ENCODE measurements at regions not wholly inside any gene's neighbourhood (a gene's known extent, or its start where the extent isn't known, plus 50 kb on each side); places are given as distances from the start of the nearest gene placed in this dataset.

DNA sequence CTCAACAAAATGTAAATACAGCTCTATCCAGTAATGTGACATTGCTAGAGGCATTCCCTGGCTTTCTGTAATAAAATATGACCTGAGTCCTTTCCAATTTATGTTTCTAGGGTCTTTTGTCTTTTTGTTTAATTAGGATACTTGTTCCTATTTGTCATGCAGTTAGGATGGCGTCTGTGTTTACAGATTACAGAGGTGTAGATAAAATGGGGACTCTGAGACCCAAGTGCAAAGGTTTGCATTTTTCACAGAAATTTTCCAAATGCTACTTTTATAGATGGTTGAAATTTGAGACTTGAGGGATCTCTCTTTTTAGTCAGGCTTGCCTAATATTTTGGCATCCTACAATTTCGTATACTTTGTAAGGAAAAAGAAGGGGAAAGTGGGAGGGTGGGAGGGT, 332.4 kb downstream of the PTEN start:
- Mint-ChIP-seq H3K4me3 (no peak overlapping the region), H3K27ac (ENCODE audit: low read depth) (no peak overlapping the region), H3K4me1 (peaks cover 43% of the 10 kb centered on the region), H3K27me3 (no peaks in the 10 kb centered on the region), H3K36me3 (ENCODE audit: insufficient read depth) (no peaks in the 10 kb centered on the region), H3K9me3 (no peaks in the 10 kb centered on the region)
- DNase-seq (ENCODE audit: low spot score in 2 of 2) = no peak
- ATAC-seq (replicated peaks; ENCODE audit: extremely low read depth, poor library complexity, severe bottlenecking) = no peak

DNA sequence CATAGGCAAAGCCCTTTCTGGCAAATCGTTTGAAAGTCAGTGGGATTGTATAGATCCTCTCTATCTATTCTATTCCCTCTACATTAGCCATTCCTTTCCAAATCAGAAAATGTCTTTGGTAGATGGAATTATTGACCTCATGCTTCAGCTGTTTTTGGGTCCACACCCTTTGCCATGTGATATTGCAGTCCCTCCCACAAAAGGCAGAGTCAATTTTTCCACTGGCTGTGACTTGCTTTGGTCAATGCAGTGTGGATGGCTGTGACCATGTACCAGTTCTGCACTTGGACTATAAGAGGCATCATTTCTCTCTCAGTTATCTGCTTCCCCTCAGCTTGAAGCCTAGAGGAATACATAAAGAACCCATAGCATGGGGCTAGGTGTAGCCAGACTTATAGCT, 332.9 kb downstream of the PTEN start:
- Mint-ChIP-seq H3K27me3 (no peaks in the 10 kb centered on the region), H3K27ac (ENCODE audit: low read depth) (no peak overlapping the region), H3K4me3 (no peak overlapping the region), H3K36me3 (ENCODE audit: insufficient read depth) (no peaks in the 10 kb centered on the region), H3K4me1 (peaks cover 43% of the 10 kb centered on the region), H3K9me3 (no peaks in the 10 kb centered on the region)
- DNase-seq (ENCODE audit: low spot score in 2 of 2) (no peak), ATAC-seq (replicated peaks; ENCODE audit: extremely low read depth, poor library complexity, severe bottlenecking) (no peak)

DNA sequence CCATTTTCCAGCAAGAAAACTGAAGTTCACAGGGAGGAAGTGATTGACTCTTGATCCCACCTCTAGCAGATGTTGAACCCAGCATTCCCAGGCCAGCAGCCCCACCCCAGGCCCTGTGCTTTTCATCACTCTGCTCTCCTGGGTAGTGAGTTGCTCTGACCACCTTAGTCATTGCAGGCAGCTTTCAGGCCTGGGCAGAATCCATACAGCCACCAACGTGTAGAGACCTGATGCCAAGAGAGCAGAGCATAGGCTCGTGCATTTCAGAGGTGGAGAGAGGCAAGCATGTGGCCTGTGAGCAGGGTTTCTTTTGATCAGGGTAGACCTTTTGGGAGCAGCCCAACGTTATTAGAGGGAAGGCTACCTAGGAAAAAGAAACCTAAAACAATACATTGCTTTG, 334.6 kb downstream of the PTEN start:
- no peaks in the 10 kb centered on the region for H3K9me3 Mint-ChIP-seq
- no peaks in the 10 kb centered on the region for H3K36me3 Mint-ChIP-seq (ENCODE audit: insufficient read depth)
- H3K4me1 Mint-ChIP-seq = peaks cover 37% of the 10 kb centered on the region
- no peak overlapping the region for H3K27ac Mint-ChIP-seq (ENCODE audit: low read depth)
- ATAC-seq (replicated peaks; ENCODE audit: extremely low read depth, poor library complexity, severe bottlenecking) (no peak), DNase-seq (ENCODE audit: low spot score in 2 of 2) (no peak)
- no peaks in the 10 kb centered on the region for H3K27me3 Mint-ChIP-seq
- H3K4me3 Mint-ChIP-seq = no peak overlapping the region

DNA sequence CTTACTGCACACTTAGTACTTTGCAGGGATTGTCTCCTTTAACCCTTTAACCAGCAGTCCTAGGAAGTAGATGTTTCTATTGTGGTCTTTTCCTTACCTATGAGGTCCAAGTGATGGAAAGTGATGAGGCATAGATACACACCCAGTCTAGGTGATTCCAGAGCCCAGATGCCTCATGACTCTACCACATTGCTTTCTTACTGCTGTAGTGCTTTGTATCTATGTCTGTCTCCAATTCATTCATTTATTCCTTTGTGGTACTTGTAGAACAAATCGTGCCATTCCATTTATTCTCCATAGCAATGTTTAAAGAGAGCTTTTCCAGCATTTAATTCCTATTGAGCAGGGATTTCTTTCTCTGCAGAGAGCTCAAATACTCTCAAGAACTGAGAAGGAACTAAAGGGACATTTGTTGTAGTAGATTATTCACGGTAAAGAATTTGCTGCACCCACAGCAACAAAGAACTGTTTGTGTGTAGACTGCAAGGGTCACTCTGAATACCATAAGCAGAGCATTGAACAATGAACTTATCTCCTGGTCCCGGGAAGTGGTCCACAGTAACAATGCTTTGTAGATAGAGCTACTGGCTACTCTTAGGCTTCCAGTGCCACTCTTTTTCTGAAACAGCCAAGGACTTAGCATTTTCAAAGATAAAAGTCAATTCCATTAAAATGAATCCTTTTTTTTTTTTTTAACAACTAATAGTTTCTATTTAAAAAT, 337.0 kb downstream of the PTEN start:
- no peaks in the 10 kb centered on the region for H3K36me3 Mint-ChIP-seq (ENCODE audit: insufficient read depth)
- ATAC-seq (replicated peaks; ENCODE audit: extremely low read depth, poor library complexity, severe bottlenecking) (no peak), DNase-seq (ENCODE audit: low spot score in 2 of 2) (no peak)
- H3K4me1 Mint-ChIP-seq = peaks cover 14% of the 10 kb centered on the region
- no peak overlapping the region for H3K4me3 Mint-ChIP-seq
- no peak overlapping the region for H3K27ac Mint-ChIP-seq (ENCODE audit: low read depth)
- H3K27me3 Mint-ChIP-seq = no peaks in the 10 kb centered on the region
- no peaks in the 10 kb centered on the region for H3K9me3 Mint-ChIP-seq

DNA sequence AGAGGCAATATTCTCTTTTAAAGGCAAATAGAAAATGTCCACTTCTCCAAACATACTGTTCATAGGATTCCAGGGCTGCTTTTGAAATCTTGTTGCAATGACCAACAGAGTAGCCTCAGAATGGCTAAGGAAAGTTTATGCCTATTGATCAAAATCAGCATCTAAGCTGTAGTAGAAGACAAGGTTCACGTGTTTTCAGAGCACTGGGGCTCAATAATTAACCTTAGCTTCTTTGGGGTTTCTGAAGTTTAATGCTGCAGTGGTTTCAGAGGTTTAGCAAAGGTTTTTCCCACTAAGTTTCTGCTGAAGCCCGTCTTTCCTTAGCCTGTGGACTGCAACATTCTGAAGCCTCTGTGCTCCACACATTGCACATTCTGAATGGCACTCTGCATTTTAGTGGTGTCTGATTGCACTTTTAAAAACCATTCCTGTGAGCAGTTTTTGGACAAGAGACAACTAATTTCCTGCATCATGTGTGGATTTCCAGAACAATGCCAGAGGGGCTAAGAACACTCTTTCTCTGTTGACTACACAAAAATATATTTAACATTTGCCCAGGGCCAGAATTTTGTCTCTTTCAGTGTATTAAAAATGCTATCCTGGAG, 342.5 kb downstream of the PTEN start:
- Mint-ChIP-seq H3K36me3 (ENCODE audit: insufficient read depth) (no peaks in the 10 kb centered on the region), H3K4me3 (no peak overlapping the region), H3K9me3 (no peaks in the 10 kb centered on the region), H3K27me3 (no peaks in the 10 kb centered on the region), H3K27ac (ENCODE audit: low read depth) (no peak overlapping the region), H3K4me1 (no peaks in the 10 kb centered on the region)
- ATAC-seq (replicated peaks; ENCODE audit: extremely low read depth, poor library complexity, severe bottlenecking) (no peak), DNase-seq (ENCODE audit: low spot score in 2 of 2) (no peak)

DNA sequence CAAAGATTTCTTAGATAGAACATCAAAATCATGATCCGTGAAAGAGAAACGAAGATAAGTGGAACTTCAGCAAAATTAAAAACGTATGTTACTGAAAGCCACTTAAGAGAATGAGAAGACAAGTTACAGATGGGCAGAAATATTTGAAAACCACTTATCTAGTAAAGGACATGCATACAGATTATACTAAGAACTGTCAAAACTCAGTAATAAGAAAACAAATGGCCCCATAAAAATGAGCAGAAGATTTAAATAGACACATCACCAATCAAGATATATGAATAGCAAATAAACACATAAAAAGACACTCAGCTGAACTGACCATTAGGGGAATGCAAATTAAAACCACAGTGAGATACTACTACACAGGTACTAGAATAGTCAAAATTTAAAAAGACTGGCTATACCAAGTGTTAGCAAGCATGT, 343.7 kb downstream of the PTEN start:
- H3K4me1 Mint-ChIP-seq = no peaks in the 10 kb centered on the region
- DNase-seq (ENCODE audit: low spot score in 2 of 2) (no peak), ATAC-seq (replicated peaks; ENCODE audit: extremely low read depth, poor library complexity, severe bottlenecking) (no peak)
- no peak overlapping the region for H3K4me3 Mint-ChIP-seq
- H3K9me3 Mint-ChIP-seq = no peaks in the 10 kb centered on the region
- no peak overlapping the region for H3K27ac Mint-ChIP-seq (ENCODE audit: low read depth)
- no peaks in the 10 kb centered on the region for H3K36me3 Mint-ChIP-seq (ENCODE audit: insufficient read depth)
- H3K27me3 Mint-ChIP-seq = no peaks in the 10 kb centered on the region

DNA sequence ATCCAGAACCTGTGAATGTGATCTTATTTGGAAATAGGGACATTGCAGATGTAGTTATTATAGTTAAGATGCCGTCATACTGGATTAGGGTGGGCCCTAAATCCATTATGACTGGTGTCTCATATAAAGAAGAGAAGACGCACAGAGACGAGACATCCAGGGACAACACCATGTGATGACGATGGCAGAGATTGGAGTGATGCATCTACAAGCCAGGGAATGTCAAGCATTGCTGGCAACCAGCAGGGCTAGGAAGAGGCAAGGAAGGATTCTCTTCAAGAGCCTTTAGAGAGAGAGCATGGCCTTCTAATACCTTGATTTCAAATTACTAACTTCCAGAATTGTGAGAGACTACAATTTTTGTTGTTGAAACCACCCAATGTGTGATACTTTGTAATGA, 345.8 kb downstream of the PTEN start:
- Mint-ChIP-seq H3K9me3 (no peaks in the 10 kb centered on the region), H3K27ac (ENCODE audit: low read depth) (no peak overlapping the region), H3K27me3 (no peaks in the 10 kb centered on the region), H3K36me3 (ENCODE audit: insufficient read depth) (no peaks in the 10 kb centered on the region), H3K4me3 (no peak overlapping the region), H3K4me1 (no peaks in the 10 kb centered on the region)
- DNase-seq (ENCODE audit: low spot score in 2 of 2) (no peak), ATAC-seq (replicated peaks; ENCODE audit: extremely low read depth, poor library complexity, severe bottlenecking) (no peak)

DNA sequence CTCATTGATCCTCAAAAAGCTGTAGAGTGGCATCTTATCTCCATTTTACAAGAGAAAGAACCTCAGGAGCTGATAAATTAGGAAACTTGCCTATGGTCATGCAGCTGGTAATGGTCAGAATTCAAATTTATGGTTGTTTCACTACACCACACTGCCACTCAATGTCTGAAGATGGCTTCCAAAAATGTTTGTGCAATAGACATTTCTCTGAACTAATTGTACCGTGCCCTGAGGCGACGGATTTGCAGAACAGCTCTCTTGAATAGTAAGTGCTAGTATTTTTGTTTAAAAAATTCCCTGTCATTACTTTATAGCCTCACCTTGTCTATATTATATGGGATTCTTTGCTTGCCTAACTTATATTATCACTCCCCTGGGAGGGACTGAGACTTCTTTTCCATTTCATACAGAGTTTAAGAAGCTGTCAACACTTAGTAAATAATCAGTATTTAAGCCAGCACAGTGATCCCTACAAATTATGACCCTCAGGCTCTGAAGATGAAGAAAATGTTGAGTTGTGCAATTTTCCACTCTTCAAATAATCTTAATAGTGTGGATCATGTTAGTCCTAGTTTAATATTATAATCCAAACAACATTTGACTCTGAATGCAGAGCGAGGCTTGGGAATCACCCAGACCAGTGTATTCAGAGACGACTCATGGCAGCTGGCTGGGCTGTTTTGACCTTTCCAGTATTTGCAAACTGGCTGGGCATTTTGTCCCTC, 346.6 kb downstream of the PTEN start:
- DNase-seq (ENCODE audit: low spot score in 2 of 2) (no peak), ATAC-seq (replicated peaks; ENCODE audit: extremely low read depth, poor library complexity, severe bottlenecking) (no peak)
- Mint-ChIP-seq H3K36me3 (ENCODE audit: insufficient read depth) (no peaks in the 10 kb centered on the region), H3K27ac (ENCODE audit: low read depth) (no peak overlapping the region), H3K27me3 (no peaks in the 10 kb centered on the region), H3K9me3 (no peaks in the 10 kb centered on the region), H3K4me1 (no peaks in the 10 kb centered on the region), H3K4me3 (no peak overlapping the region)

DNA sequence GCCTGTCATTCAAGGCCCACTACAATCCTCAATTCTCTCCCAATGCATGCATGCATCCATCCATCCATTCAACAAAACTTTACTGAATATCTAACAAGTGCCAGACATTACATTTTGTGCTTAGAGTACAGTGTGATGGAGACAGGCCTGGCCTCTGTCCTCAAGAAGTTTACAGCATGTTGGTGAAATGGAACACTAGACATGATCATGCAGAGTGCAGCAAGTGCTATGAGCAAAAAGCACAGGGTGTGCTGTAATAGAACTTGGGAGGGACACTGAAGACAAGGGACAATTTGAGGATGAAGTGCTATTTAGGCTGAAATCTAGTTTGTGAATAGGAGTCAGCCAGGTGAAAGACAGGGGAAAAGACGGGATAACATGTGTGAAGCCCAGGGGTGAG, 347.8 kb downstream of the PTEN start:
- DNase-seq (ENCODE audit: low spot score in 2 of 2) (no peak), ATAC-seq (replicated peaks; ENCODE audit: extremely low read depth, poor library complexity, severe bottlenecking) (no peak)
- H3K4me3 Mint-ChIP-seq = no peak overlapping the region
- no peaks in the 10 kb centered on the region for H3K4me1 Mint-ChIP-seq
- H3K27ac Mint-ChIP-seq (ENCODE audit: low read depth) = no peak overlapping the region
- H3K9me3 Mint-ChIP-seq = no peaks in the 10 kb centered on the region
- H3K36me3 Mint-ChIP-seq (ENCODE audit: insufficient read depth) = no peaks in the 10 kb centered on the region
- H3K27me3 Mint-ChIP-seq = no peaks in the 10 kb centered on the region

DNA sequence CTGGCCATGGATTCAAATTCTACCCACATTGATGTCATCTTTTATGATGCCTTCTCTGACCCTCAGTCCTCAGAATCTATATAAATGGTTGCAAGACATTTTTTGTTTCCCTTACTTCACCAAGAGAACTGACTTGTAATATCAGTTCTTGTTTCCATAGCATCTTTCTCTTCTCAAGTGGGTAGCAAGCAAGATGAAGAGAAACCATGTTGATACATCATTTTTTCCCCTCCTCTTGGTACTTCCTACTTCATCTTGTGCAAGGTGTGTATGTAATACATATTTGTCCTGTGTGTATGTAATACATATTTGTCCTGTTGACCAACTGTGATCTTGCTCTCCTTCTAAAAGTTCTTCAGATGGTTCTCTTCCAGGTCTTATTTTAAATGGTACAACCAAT, 348.6 kb downstream of the PTEN start:
- DNase-seq (ENCODE audit: low spot score in 2 of 2) = no peak
- Mint-ChIP-seq H3K27me3 (no peaks in the 10 kb centered on the region), H3K9me3 (no peaks in the 10 kb centered on the region), H3K4me1 (no peaks in the 10 kb centered on the region), H3K4me3 (no peak overlapping the region), H3K36me3 (ENCODE audit: insufficient read depth) (no peaks in the 10 kb centered on the region), H3K27ac (ENCODE audit: low read depth) (no peak overlapping the region)
- no peak for ATAC-seq (replicated peaks; ENCODE audit: extremely low read depth, poor library complexity, severe bottlenecking)

DNA sequence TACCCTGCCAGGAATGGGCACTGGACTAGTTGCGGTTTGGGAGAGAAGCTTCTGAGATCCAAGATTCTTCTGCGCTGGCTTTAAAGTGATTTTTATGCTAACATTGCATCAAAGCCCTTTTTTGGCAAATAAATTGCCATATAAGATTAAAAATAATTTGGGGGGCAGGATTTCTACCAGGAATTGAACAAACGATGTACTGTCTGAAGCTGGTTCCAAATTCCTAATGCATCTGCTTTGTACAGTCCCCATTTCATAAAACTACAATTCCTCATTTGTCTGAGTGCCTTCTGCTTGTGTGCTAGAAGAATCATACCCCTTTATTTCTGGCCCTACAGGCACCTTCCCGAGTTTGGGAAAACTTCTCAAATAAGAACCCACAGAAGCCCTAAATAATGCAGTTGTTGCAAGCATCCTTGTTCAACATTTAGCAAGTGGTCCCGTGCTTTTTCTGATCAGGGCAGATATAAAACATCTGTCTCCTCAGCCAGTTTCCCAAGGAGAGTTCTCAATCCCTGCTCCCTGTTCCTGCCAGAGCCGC, 349.7 kb downstream of the PTEN start:
- H3K4me1 Mint-ChIP-seq = no peaks in the 10 kb centered on the region
- DNase-seq (ENCODE audit: low spot score in 2 of 2) = no peak
- ATAC-seq (replicated peaks; ENCODE audit: extremely low read depth, poor library complexity, severe bottlenecking) = no peak
- no peaks in the 10 kb centered on the region for H3K36me3 Mint-ChIP-seq (ENCODE audit: insufficient read depth)
- H3K27me3 Mint-ChIP-seq = no peaks in the 10 kb centered on the region
- H3K9me3 Mint-ChIP-seq = no peaks in the 10 kb centered on the region
- H3K4me3 Mint-ChIP-seq = no peak overlapping the region
- no peak overlapping the region for H3K27ac Mint-ChIP-seq (ENCODE audit: low read depth)

DNA sequence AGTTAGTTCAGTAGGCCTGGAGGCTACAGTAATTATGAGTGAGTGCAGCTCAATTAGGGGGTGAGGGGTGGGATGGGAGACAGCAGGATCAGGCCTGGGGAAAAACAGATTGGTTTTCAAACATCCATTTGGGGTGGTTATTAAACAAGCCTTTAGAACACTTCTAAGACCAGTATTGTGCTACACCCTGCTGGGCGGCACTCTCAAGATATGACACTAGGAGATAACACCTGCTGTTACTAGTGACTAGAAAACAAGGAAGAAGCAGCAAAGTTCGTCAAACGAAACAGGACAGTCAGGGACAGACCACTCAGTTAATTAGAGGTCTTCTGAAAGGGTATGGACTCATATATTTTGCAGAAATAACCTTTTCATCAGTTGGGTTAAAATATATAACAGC, 353.6 kb downstream of the PTEN start:
- H3K4me1 Mint-ChIP-seq = no peaks in the 10 kb centered on the region
- no peak overlapping the region for H3K27ac Mint-ChIP-seq (ENCODE audit: low read depth)
- DNase-seq (ENCODE audit: low spot score in 2 of 2) (no peak), ATAC-seq (replicated peaks; ENCODE audit: extremely low read depth, poor library complexity, severe bottlenecking) (no peak)
- H3K36me3 Mint-ChIP-seq (ENCODE audit: insufficient read depth) = peaks cover 1% of the 10 kb centered on the region
- H3K9me3 Mint-ChIP-seq = no peaks in the 10 kb centered on the region
- H3K27me3 Mint-ChIP-seq = no peaks in the 10 kb centered on the region
- H3K4me3 Mint-ChIP-seq = no peak overlapping the region

DNA sequence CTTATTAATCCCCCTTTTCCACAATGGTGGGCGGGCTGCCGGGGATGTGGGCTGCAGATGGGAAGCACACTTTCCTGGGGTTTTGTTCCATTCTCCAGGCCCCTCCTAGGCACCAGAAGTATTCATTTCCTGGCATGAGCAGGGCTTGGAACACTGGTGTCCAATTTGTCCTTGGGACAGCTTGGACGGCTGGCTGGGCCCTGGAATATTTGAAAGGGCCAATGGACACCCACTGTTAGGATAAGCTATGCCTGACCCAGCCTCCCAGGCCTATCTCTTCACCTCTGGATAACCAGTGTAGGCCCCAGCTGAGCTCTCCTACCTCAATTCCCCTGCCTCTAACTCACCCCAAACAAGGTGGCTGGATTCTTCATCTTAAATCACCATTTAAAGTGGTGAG, 354.9 kb downstream of the PTEN start:
- no peak for ATAC-seq (replicated peaks; ENCODE audit: extremely low read depth, poor library complexity, severe bottlenecking)
- no peak overlapping the region for H3K4me3 Mint-ChIP-seq

More for the DNA sequence above, 354.9 kb downstream of the PTEN start:
- no peak for DNase-seq (ENCODE audit: low spot score in 2 of 2)
- Mint-ChIP-seq H3K4me1 (no peaks in the 10 kb centered on the region), H3K9me3 (no peaks in the 10 kb centered on the region), H3K36me3 (ENCODE audit: insufficient read depth) (peaks cover 1% of the 10 kb centered on the region), H3K27me3 (no peaks in the 10 kb centered on the region), H3K27ac (ENCODE audit: low read depth) (no peak overlapping the region)
